Common myeloid progenitor, CD34-positive (primary cell): ENCODE measurements at regions not wholly inside any gene's neighbourhood (a gene's known extent, or its start where the extent isn't known, plus 50 kb on each side); places are given as distances from the start of the nearest gene placed in this dataset.

Source experiments
- CTCF ChIA-PET: fragments of 350-600 bp; sonication (Branson Sonifier 250); formaldehyde crosslinking; loops from one replicate; lab custom pipeline; 2021; ENCODE audit warnings: antibody characterized with exemption; lab: Charles Lee
- POLR2A ChIA-PET: fragments of 350-600 bp; sonication (Branson Sonifier 250); formaldehyde crosslinking; loops from one replicate; lab custom pipeline; 2021; ENCODE audit warnings: antibody characterized with exemption; lab: Charles Lee
- DNase-seq, 3 donors: peaks; one replicate each; pipeline versions ENCODE4 v3.0.0 to v3.0.0-alpha.2; 2013
- H3K27ac ChIP-seq, 2 experiments: 1 replicate in 1 of 2; 2 replicates in 1 of 2; pipeline ENCODE4 v1.7.0; 2013; ENCODE audit warnings: inconsistent platforms in 2 of 2, low read length in 2 of 2, mild to moderate bottlenecking in 2 of 2, low read depth in 1 of 2, moderate library complexity in 1 of 2; ENCODE audit not compliant: severe bottlenecking in 2 of 2, insufficient read depth in 1 of 2, poor library complexity in 1 of 2
- H3K27me3 ChIP-seq, 5 experiments: replicated peaks in 2 of 5; 1 replicate in 3 of 5; 2 replicates in 2 of 5; pipeline versions ENCODE4 v1.6.1 to v1.7.0; 2013; ENCODE audit warnings: low read length in 4 of 5, mild to moderate bottlenecking in 2 of 5, moderate library complexity in 2 of 5, inconsistent platforms in 1 of 5; ENCODE audit not compliant: insufficient read depth in 5 of 5, control insufficient read depth in 4 of 5
- H3K36me3 ChIP-seq, 4 experiments: 1 replicate in 2 of 4; 2 replicates in 2 of 4; pipeline versions ENCODE4 v1.6.1 to v1.7.0; 2013; ENCODE audit warnings: low read length in 3 of 4, control low read depth in 1 of 4, mild to moderate bottlenecking in 1 of 4; ENCODE audit not compliant: control insufficient read depth in 4 of 4, insufficient read depth in 4 of 4
- H3K4me1 ChIP-seq, 4 experiments: 1 replicate in 3 of 4; 2 replicates in 1 of 4; pipeline versions ENCODE4 v1.6.1 to v1.7.1; 2013; ENCODE audit warnings: low read length in 3 of 4, mild to moderate bottlenecking in 3 of 4, control low read depth in 1 of 4, inconsistent platforms in 1 of 4, moderate library complexity in 1 of 4; ENCODE audit not compliant: control insufficient read depth in 4 of 4, insufficient read depth in 4 of 4; ENCODE audit errors: control extremely low read depth in 1 of 4
- H3K4me3 ChIP-seq, 7 experiments: 1 replicate in 4 of 7; 2 replicates in 3 of 7; pipeline versions ENCODE4 v1.5.1 to v1.7.0; 2013; ENCODE audit warnings: mild to moderate bottlenecking in 7 of 7, low read length in 6 of 7, moderate library complexity in 6 of 7, inconsistent platforms in 2 of 7, low read depth in 2 of 7, control low read depth in 1 of 7; ENCODE audit not compliant: insufficient read depth in 4 of 7, control insufficient read depth in 1 of 7; ENCODE audit errors: extremely low read depth in 1 of 7
- H3K9me3 ChIP-seq, 5 experiments: 1 replicate in 4 of 5; 2 replicates in 1 of 5; pipeline versions ENCODE4 v1.6.1 to v1.7.1; 2013; ENCODE audit warnings: low read length in 4 of 5, mild to moderate bottlenecking in 2 of 5, inconsistent platforms in 1 of 5, low read depth in 1 of 5, moderate library complexity in 1 of 5; ENCODE audit not compliant: control insufficient read depth in 4 of 5, insufficient read depth in 2 of 5; ENCODE audit errors: control extremely low read depth in 1 of 5
- WGBS: methylation state at CpG from one replicate; pipeline ENCODE4 v1.1.5; 2013; ENCODE audit not compliant: insufficient coverage; 5-methylcytosine and 5-hydroxymethylcytosine counted together

GRCh38 chr13:34357435-34358232 lies 539.7 kb downstream of the RFC3 start:
- ChIA-PET POLR2A (no interaction called here), CTCF (interaction anchor here (1.3 kb wide), 1 partner anchor 22 kb away, joined by 3 read pairs; no protein-coding TSS in a partner anchor)
- Histone ChIP-seq H3K36me3 (no peaks in the 10 kb centered on the region), H3K27me3 (no peaks in the 10 kb centered on the region), H3K4me3 (no peak overlapping the region), H3K9me3 (no peaks in the 10 kb centered on the region), H3K4me1 (no peaks in the 10 kb centered on the region), H3K27ac (no peak overlapping the region)
- DNase-seq: no peak
- 58% methylated on average over 8 of the region's 10 CpGs for WGBS

GRCh38 chr13:34358811-34359513 lies 541.0 kb downstream of the RFC3 start:
- Histone ChIP-seq H3K27me3 (no peaks in the 10 kb centered on the region), H3K36me3 (no peaks in the 10 kb centered on the region), H3K4me3 (no peak overlapping the region), H3K9me3 (no peaks in the 10 kb centered on the region), H3K27ac (no peak overlapping the region), H3K4me1 (no peaks in the 10 kb centered on the region)
- ChIA-PET CTCF (no interaction called here), POLR2A (no interaction called here)
- DNase-seq: no peak
- WGBS: 100% methylated on average over 1 of the region's 2 CpGs

- ChIA-PET POLR2A (no interaction called here), CTCF (no interaction called here)
- Histone ChIP-seq H3K36me3 (no peaks in the 10 kb centered on the region), H3K4me1 (no peaks in the 10 kb centered on the region), H3K4me3 (no peak overlapping the region), H3K27ac (no peak overlapping the region), H3K9me3 (no peaks in the 10 kb centered on the region), H3K27me3 (no peaks in the 10 kb centered on the region)
- no peak for DNase-seq
Observed at GRCh38 chr13:34360702-34361101, 542.8 kb downstream of the RFC3 start.

- Histone ChIP-seq H3K4me1 (no peaks in the 10 kb centered on the region), H3K27ac (no peak overlapping the region), H3K36me3 (no peaks in the 10 kb centered on the region), H3K4me3 (no peak overlapping the region), H3K27me3 (no peaks in the 10 kb centered on the region), H3K9me3 (peaks cover 0 to under 1% (median 0%) of the 10 kb centered on the region in 5 experiments)
- ChIA-PET POLR2A (no interaction called here), CTCF (no interaction called here)
- DNase-seq: no peak
- 89% methylated on average over 2 of the region's 4 CpGs for WGBS
Observed at GRCh38 chr13:34361560-34361959, 543.6 kb downstream of the RFC3 start.

- Histone ChIP-seq H3K36me3 (no peaks in the 10 kb centered on the region), H3K27ac (no peak overlapping the region), H3K9me3 (peaks cover 0 to 3% (median 0%) of the 10 kb centered on the region in 5 experiments), H3K4me1 (no peaks in the 10 kb centered on the region), H3K27me3 (no peaks in the 10 kb centered on the region), H3K4me3 (no peak overlapping the region)
- POLR2A ChIA-PET: no interaction called here
- CTCF ChIA-PET: no interaction called here
- WGBS: 98% methylated on average over 4 of the region's 4 CpGs
- DNase-seq: no peak
Observed at GRCh38 chr13:34363266-34363665, 545.3 kb downstream of the RFC3 start.

GRCh38 chr13:34364633-34365032 lies 546.7 kb downstream of the RFC3 start:
- no peaks in the 10 kb centered on the region for H3K4me1 ChIP-seq
- no peak for DNase-seq
- ChIA-PET CTCF (no interaction called here), POLR2A (no interaction called here)
- WGBS: no CpG with 5 or more reads among the region's 1 CpG
- no peak overlapping the region for H3K4me3 ChIP-seq
- H3K27me3 ChIP-seq: no peaks in the 10 kb centered on the region
- H3K9me3 ChIP-seq: peaks cover 0 to 3% (median 0%) of the 10 kb centered on the region in 5 experiments
- H3K27ac ChIP-seq: no peak overlapping the region
- H3K36me3 ChIP-seq: no peaks in the 10 kb centered on the region

- Histone ChIP-seq H3K36me3 (no peaks in the 10 kb centered on the region), H3K9me3 (peaks cover 0 to 3% (median 0%) of the 10 kb centered on the region in 5 experiments), H3K27me3 (no peaks in the 10 kb centered on the region), H3K4me1 (no peaks in the 10 kb centered on the region), H3K27ac (no peak overlapping the region), H3K4me3 (no peak overlapping the region)
- ChIA-PET CTCF (no interaction called here), POLR2A (no interaction called here)
- WGBS: 57% methylated on average over 1 of the region's 1 CpG
- no peak for DNase-seq
Observed at GRCh38 chr13:34369931-34370330, 552.0 kb downstream of the RFC3 start.
